Mesenchymal stem cell (in vitro differentiated cells and primary cell): ENCODE measurements at regions not wholly inside any gene's neighbourhood (a gene's known extent, or its start where the extent isn't known, plus 50 kb on each side); places are given as distances from the start of the nearest gene placed in this dataset.

ENCODE experiments used
- DNase-seq: peaks from one replicate; pipeline ENCODE4 v3.0.0-alpha.2; 2013
- H2AFZ ChIP-seq: one replicate; pipeline ENCODE4 v1.6.1; 2013; ENCODE audit warnings: low read depth, mild to moderate bottlenecking, control low read depth, inconsistent platforms, low read length, moderate library complexity
- H2AK5ac ChIP-seq: 2 replicates; pipeline ENCODE4 v1.6.1; 2013; ENCODE audit warnings: low read length, moderate library complexity, mild to moderate bottlenecking, inconsistent platforms; ENCODE audit not compliant: severe bottlenecking
- H2BK120ac ChIP-seq: one replicate; pipeline ENCODE4 v1.6.1; 2013; ENCODE audit warnings: low read depth, mild to moderate bottlenecking, inconsistent platforms, low read length, moderate library complexity
- H2BK12ac ChIP-seq, 2 experiments: one replicate each; pipeline ENCODE4 v1.6.1; 2013; ENCODE audit warnings: inconsistent platforms in 2 of 2, low read length in 2 of 2, mild to moderate bottlenecking in 2 of 2, moderate library complexity in 2 of 2, control low read depth in 1 of 2
- H2BK15ac ChIP-seq: one replicate; pipeline ENCODE4 v1.6.1; 2013; ENCODE audit warnings: mild to moderate bottlenecking, low read depth, inconsistent platforms; ENCODE audit not compliant: poor library complexity, severe bottlenecking
- H2BK5ac ChIP-seq: 2 replicates; pipeline ENCODE4 v1.6.1; 2013; ENCODE audit warnings: low read depth, mild to moderate bottlenecking, low read length, control low read depth, inconsistent platforms; ENCODE audit not compliant: poor library complexity, severe bottlenecking
- H3K14ac ChIP-seq, 2 experiments: one replicate each; pipeline ENCODE4 v1.6.1; 2013; ENCODE audit warnings: inconsistent platforms in 2 of 2, low read length in 2 of 2, control low read depth in 1 of 2, mild to moderate bottlenecking in 1 of 2, moderate library complexity in 1 of 2
- H3K18ac ChIP-seq, 2 experiments: one replicate each; pipeline ENCODE4 v1.6.1; 2013; ENCODE audit warnings: inconsistent platforms in 2 of 2, low read length in 2 of 2, control low read depth in 1 of 2, low read depth in 1 of 2, mild to moderate bottlenecking in 1 of 2
- H3K23ac ChIP-seq, 2 experiments: one replicate each; pipeline ENCODE4 v1.6.1; 2013; ENCODE audit warnings: inconsistent platforms in 2 of 2, low read length in 2 of 2, mild to moderate bottlenecking in 2 of 2, moderate library complexity in 2 of 2, control low read depth in 1 of 2
- H3K27ac ChIP-seq: 2 replicates; pipeline ENCODE4 v1.5.1; 2013; ENCODE audit warnings: mild to moderate bottlenecking, moderate library complexity, low read length, control low read depth, inconsistent platforms; ENCODE audit not compliant: poor library complexity, severe bottlenecking
- H3K27me3 ChIP-seq, 2 experiments: 2 replicates each; pipeline versions ENCODE4 v1.6.1 to v1.7.0; 2013; ENCODE audit warnings: low read length in 2 of 2, mild to moderate bottlenecking in 2 of 2, moderate library complexity in 2 of 2, control low read depth in 1 of 2, inconsistent platforms in 1 of 2; ENCODE audit not compliant: control insufficient read depth in 1 of 2, insufficient read depth in 1 of 2
- H3K36me3 ChIP-seq, 2 experiments: 2 replicates each; pipeline versions ENCODE4 v1.6.1 to v1.7.0; 2013; ENCODE audit warnings: low read length in 2 of 2, control low read depth in 1 of 2, inconsistent platforms in 1 of 2, low read depth in 1 of 2, mild to moderate bottlenecking in 1 of 2; ENCODE audit not compliant: insufficient read depth in 2 of 2, control insufficient read depth in 1 of 2
- H3K4ac ChIP-seq, 2 experiments: one replicate each; pipeline ENCODE4 v1.6.1; 2013; ENCODE audit warnings: inconsistent platforms in 2 of 2, low read length in 2 of 2, mild to moderate bottlenecking in 2 of 2, moderate library complexity in 2 of 2, control low read depth in 1 of 2, low read depth in 1 of 2
- H3K4me1 ChIP-seq: 2 replicates; pipeline ENCODE4 v1.6.1; 2013; ENCODE audit warnings: low read depth, low read length, control low read depth; ENCODE audit not compliant: control insufficient read depth, insufficient read depth
- H3K4me2 ChIP-seq: 2 replicates; pipeline ENCODE4 v1.6.1; 2013; ENCODE audit warnings: low read length, mild to moderate bottlenecking, inconsistent platforms; ENCODE audit not compliant: poor library complexity, severe bottlenecking
- H3K4me3 ChIP-seq, 2 experiments: 2 replicates each; pipeline versions ENCODE4 v1.5.1 to v1.7.0; 2013; ENCODE audit warnings: low read length in 2 of 2, mild to moderate bottlenecking in 2 of 2, control low read depth in 1 of 2, low read depth in 1 of 2; ENCODE audit not compliant: insufficient read depth in 1 of 2
- H3K79me1 ChIP-seq: replicated peaks from 2 replicates; pipeline ENCODE4 v1.6.1; 2013; ENCODE audit warnings: mild to moderate bottlenecking, control low read depth, low read length, inconsistent platforms; ENCODE audit not compliant: poor library complexity, severe bottlenecking
- H3K9ac ChIP-seq: 2 replicates; pipeline ENCODE4 v1.7.0; 2013; ENCODE audit warnings: mild to moderate bottlenecking, low read length, moderate library complexity
- H3K9me3 ChIP-seq: 2 replicates; pipeline ENCODE4 v1.7.0; 2013; ENCODE audit warnings: mild to moderate bottlenecking, low read length; ENCODE audit not compliant: control insufficient read depth
- H4K8ac ChIP-seq: one replicate; pipeline ENCODE4 v1.6.1; 2013; ENCODE audit warnings: inconsistent platforms, mild to moderate bottlenecking, low read length, moderate library complexity
- H4K91ac ChIP-seq: one replicate; pipeline ENCODE4 v1.6.1; 2013; ENCODE audit warnings: mild to moderate bottlenecking, low read length, inconsistent platforms
- WGBS: methylation state at CpG from one replicate; pipeline ENCODE4 v1.1.7; 2013; ENCODE audit warnings: mixed read lengths; 5-methylcytosine and 5-hydroxymethylcytosine counted together

DNA sequence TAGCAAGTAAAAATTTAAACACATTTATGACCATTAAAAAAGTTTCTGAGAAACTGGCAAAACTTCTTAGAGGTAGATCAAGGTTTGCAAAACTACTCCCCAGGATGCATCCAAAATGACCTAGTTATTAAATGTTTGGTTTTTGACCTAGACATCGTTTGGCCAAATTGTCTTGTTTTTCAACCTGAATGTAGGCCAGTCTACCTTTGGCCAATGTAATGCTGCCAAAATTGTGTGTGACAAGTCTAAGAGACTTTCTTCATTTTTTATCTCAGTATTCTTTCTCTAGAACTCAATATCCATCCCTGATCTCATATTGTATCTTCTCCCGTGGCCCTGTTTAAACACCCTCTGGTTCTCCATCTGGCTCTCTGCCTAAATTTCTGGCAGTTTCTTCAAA is 202.0 kb downstream of the CXCL12 start:
- Histone ChIP-seq H2BK12ac (no peak overlapping the region), H3K79me1 (no peaks in the 10 kb centered on the region), H2BK5ac (no peak overlapping the region), H3K36me3 (no peaks in the 10 kb centered on the region), H2BK120ac (no peak overlapping the region), H3K4me2 (no peak overlapping the region), H3K14ac (no peak overlapping the region), H3K4ac (no peak overlapping the region), H3K9ac (no peak overlapping the region), H2AK5ac (no peak overlapping the region), H2BK15ac (no peak overlapping the region), H3K27me3 (peaks cover 0 to 4% of the 10 kb centered on the region in 2 experiments), H2AFZ (no peak overlapping the region), H3K23ac (no peak overlapping the region), H4K8ac (no peak overlapping the region), H4K91ac (no peak overlapping the region), H3K4me3 (no peak overlapping the region), H3K27ac (no peak overlapping the region), H3K4me1 (peaks cover 10% of the 10 kb centered on the region), H3K9me3 (no peaks in the 10 kb centered on the region), H3K18ac (no peak overlapping the region)
- DNase-seq, result no peak
- WGBS, result 86% methylated on average over 1 of the region's 2 CpGs

DNA sequence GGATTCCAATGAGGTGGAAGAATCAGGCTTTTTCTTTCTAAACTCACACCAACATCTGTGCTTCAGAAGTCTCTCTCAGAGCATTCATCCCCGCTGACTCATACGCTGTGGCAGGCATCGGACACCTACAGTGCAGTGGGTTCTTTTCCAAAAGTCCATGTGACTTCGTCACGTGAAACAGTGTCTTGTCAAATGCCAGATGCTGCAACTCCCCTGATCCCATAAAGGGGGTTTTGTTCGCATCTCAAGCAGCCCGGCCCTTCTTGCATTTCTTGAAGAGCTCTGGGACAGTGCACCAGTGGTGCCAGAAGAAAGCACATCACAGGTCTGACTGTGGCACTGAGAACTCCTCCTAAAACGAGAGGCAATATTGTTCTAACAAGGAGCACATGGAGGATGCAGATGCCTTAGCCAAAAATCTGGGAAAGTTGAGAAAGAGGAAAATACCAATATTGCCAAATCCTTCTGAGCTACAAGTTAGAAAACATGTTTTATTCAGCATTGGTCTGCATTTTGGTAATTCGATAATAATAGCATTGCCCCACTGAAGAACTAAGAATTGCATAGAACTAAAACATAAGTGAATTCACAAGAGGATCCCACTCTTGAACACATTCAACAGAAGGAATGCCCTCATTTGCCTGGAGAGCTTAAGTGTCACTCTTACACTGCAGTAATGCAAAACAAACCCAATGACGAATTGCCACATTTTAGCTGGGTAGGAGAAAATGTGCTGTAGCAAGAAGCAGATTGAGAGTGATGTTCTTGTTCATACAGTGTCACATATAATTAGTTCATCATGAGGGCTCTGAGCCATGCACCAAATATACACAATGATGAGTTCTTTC is 204.4 kb downstream of the CXCL12 start:
- Histone ChIP-seq H3K23ac (no peak overlapping the region), H3K4me2 (no peak overlapping the region), H3K4ac (no peak overlapping the region), H2AK5ac (no peak overlapping the region), H3K9me3 (no peaks in the 10 kb centered on the region), H3K27me3 (no peaks in the 10 kb centered on the region), H3K9ac (peak overlapping the region; percentile 58), H3K36me3 (no peaks in the 10 kb centered on the region), H4K91ac (no peak overlapping the region), H2BK15ac (no peak overlapping the region), H3K18ac (no peak overlapping the region), H4K8ac (no peak overlapping the region), H3K27ac (no peak overlapping the region), H3K4me3 (peak overlapping the region in 1 of 2 experiments; percentile 24), H2BK120ac (no peak overlapping the region), H2AFZ (no peak overlapping the region), H3K4me1 (peaks cover 8% of the 10 kb centered on the region), H3K79me1 (no peaks in the 10 kb centered on the region), H2BK5ac (no peak overlapping the region), H2BK12ac (no peak overlapping the region), H3K14ac (no peak overlapping the region)
- DNase-seq, result peak; percentile 33
- 62% methylated on average over 9 of the region's 10 CpGs for WGBS

- Histone ChIP-seq H3K9ac (no peak overlapping the region), H3K27me3 (no peaks in the 10 kb centered on the region), H3K4me3 (no peak overlapping the region), H2AK5ac (no peak overlapping the region), H3K4me2 (no peak overlapping the region), H2BK120ac (no peak overlapping the region), H3K4me1 (peaks cover 8% of the 10 kb centered on the region), H4K8ac (no peak overlapping the region), H3K27ac (no peak overlapping the region), H3K9me3 (no peaks in the 10 kb centered on the region), H2BK15ac (no peak overlapping the region), H2BK12ac (no peak overlapping the region), H3K14ac (no peak overlapping the region), H3K23ac (no peak overlapping the region), H4K91ac (no peak overlapping the region), H3K4ac (no peak overlapping the region), H2BK5ac (no peak overlapping the region), H3K79me1 (no peaks in the 10 kb centered on the region), H2AFZ (no peak overlapping the region), H3K36me3 (no peaks in the 10 kb centered on the region), H3K18ac (no peak overlapping the region)
- no CpG with 5 or more reads among the region's 3 CpGs for WGBS
- DNase-seq, result no peak
These were observed 206.0 kb downstream of the CXCL12 start for GRCh38 chr10:44178856-44179255.

DNA sequence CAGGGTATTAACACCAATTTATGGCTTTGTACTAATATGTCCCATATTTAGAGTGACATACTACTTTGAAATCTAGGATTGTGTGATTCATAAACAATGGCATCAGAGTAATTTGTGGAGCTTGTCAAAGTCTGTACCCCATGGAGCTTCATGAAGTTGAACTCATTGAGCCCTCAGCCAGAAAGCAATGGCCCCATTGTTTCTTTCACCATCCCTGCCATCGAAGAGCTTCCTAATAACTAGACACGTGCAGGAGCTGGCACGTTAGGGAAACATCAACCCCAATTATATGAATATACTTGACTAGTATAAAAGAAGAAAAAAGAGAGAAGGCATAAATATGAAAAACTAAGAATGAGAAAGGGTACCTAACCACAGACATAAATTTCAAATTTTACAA is 206.6 kb downstream of the CXCL12 start:
- no peak for DNase-seq
- no peak overlapping the region for H3K4me2 ChIP-seq
- H3K18ac ChIP-seq, result no peak overlapping the region
- WGBS, result no CpG with 5 or more reads among the region's 3 CpGs
- H3K23ac ChIP-seq, result no peak overlapping the region
- H3K27me3 ChIP-seq, result no peaks in the 10 kb centered on the region
- H2AK5ac ChIP-seq, result no peak overlapping the region
- H3K79me1 ChIP-seq, result no peaks in the 10 kb centered on the region
- H2BK12ac ChIP-seq, result no peak overlapping the region
- H4K91ac ChIP-seq, result no peak overlapping the region
- H2AFZ ChIP-seq, result no peak overlapping the region
- no peak overlapping the region for H2BK120ac ChIP-seq
- no peak overlapping the region for H2BK5ac ChIP-seq
- H3K9me3 ChIP-seq, result no peaks in the 10 kb centered on the region
- no peaks in the 10 kb centered on the region for H3K36me3 ChIP-seq
- H3K4me1 ChIP-seq, result peaks cover 13% of the 10 kb centered on the region
- no peak overlapping the region for H2BK15ac ChIP-seq
- no peak overlapping the region for H3K9ac ChIP-seq
- H3K27ac ChIP-seq, result no peak overlapping the region
- H3K14ac ChIP-seq, result no peak overlapping the region
- no peak overlapping the region for H4K8ac ChIP-seq
- H3K4me3 ChIP-seq, result no peak overlapping the region
- H3K4ac ChIP-seq, result no peak overlapping the region
